GM19238 (cell line): ENCODE measurements at regions not wholly inside any gene's neighbourhood (a gene's known extent, or its start where the extent isn't known, plus 50 kb on each side); places are given as distances from the start of the nearest gene placed in this dataset.
"Not testable (repeated sequence)": the region's sequence is repeated elsewhere in the genome, so short reads cannot be mapped to it uniquely, and the experiment has no call there.

Source experiments
- DNase-seq: peaks from one replicate; pipeline ENCODE4 v3.0.0; 2011; ENCODE audit warnings: low spot score; ENCODE audit not compliant: insufficient read length

DNA sequence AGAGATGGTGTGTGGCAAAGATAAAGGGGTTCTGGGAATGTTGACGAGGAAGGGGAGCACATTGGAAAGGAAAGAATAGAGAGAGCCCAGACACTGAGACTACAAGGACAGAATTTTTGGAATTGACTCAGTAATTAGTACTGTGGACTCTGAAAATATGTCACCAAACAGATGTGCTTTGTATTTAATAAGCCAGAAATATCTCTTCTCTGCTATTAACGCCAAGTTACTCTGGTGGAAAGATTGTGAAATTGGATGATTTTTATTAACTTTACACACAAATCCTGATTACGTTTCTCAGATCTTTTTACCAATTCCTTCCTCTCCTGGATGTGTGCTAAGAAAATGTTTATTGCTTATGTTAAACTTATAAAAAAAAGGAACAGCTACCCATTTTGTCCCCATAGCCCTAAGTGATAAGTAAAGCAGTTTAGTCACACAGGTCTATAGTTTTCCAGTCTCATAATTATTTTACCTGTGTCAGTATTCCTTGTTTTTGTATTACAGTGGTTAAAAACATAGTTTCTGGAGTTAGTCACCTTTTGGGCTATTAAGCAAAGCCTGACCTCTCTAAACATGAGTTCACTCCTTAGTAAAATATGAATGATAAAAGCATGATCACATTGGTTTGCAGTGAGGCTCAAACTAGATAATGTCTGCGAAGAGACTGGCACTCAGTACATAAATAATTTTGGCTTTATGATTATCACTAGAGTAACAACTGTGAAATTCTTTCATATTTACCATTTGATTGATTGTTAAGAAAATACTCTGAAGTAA, 1068.3 kb downstream of the STIM2 start:
- no peak for DNase-seq

DNA sequence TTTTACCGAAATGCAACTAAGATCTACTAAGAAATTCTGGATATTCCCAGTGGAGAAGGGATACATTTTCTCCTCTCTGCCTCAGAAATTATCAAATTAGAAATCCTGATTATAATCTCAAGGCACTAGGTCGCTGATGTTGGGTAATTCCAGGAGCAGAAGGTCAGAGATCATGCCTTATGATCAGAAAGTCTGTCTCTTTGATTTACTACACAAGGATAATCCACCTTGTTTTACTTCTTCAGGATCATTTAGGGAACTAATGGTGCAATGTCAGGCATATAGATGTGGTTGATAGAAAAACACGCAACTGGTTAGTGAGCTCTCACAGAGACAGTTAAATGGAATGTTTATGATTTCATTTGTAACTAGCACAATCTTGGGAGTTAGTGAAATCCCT, 1069.7 kb downstream of the STIM2 start:
- DNase-seq: no peak

DNA sequence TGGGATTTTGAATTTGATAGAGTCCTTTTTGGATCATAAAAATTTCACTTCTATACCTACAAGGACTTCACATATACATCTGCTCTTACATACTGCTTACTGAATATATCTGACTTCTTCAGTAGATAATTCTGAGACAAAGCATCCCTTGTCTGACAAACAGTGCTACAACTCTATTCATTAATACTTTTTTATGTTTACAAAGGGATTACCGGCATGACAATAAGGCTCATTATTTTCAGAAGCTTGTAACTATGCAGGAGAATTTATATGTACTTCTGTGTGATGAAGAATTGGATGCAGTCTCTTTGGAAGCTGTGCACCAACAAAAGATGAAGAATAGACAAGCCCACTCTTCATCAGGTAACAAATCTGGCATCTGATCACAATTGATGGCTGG, 1070.3 kb downstream of the STIM2 start:
- no peak for DNase-seq

- DNase-seq: no peak
These were observed 1070.9 kb downstream of the STIM2 start for GRCh38 chr4:27931584-27931983.

GRCh38 chr4:27934871-27935270, 1074.2 kb downstream of the STIM2 start:
- DNase-seq: no peak

GRCh38 chr4:27946799-27947198, 1086.2 kb downstream of the STIM2 start:
- no peak for DNase-seq

GRCh38 chr4:27947302-27947701, 1086.7 kb downstream of the STIM2 start:
- no peak for DNase-seq

GRCh38 chr4:27964095-27964494, 1103.5 kb downstream of the STIM2 start:
- DNase-seq: no peak

GRCh38 chr4:27966664-27967063, 1106.0 kb downstream of the STIM2 start:
- DNase-seq: no peak

GRCh38 chr4:27973056-27973455, 1112.4 kb downstream of the STIM2 start:
- no peak for DNase-seq

DNA sequence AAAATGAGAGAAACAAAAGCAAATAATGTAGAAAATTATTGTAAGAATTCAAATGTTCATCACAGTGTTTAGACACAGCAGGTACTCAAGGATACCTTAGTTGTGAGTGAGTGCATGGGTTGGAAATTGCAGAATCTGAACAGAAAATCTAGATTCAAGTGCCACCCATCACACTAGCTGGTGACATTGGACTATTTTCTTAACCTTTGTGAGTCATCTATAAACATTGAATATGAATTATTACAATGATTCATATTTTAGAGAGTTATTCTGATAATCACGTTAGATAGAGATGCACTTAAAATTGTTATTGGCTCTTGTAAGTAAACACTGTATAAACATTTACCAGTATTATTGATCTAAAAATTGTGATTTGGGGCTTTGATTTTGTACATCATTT, 1113.1 kb downstream of the STIM2 start:
- no peak for DNase-seq

- no peak for DNase-seq
These were observed 1113.7 kb downstream of the STIM2 start for GRCh38 chr4:27974339-27974738.

DNA sequence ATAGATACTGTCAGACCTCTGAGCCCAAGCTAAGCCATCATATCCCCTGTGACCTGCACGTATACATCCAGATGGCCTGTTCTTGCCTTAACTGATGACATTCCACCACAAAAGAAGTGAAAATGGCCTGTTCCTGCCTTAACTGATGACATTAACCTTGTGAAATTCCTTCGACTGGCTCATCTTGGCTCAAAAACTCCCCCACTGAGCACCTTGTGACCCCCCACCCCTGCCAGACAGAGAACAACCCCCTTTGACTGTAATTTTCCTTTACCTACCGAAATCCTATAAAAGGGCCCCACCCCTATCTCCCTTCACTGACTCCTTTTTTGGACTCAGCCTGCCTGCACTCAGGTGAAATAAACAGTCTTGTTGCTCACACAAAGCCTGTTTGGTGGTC, 1114.2 kb downstream of the STIM2 start:
- not testable (repeated sequence) for DNase-seq

GRCh38 chr4:27978427-27979109, 1117.9 kb downstream of the STIM2 start:
- not testable (repeated sequence) for DNase-seq

DNA sequence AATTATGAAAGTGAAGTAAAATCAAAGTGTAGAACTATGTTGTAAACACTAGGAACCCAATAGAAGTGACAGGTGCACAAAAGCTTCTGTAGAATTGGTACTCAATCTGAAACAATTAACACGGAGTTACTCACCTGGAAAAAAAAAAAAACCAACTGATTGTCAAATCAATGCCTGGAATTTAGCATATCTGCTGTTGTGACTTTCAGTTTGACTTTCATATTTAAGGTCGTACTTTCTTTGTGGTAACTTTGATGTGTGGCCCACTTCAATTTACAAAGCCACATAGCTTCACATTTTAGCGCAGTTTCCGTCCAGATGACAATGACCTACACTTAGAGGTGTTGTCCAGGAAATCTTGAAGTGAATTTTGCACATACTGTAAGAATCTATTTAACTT, 1124.9 kb downstream of the STIM2 start:
- no peak for DNase-seq

DNA sequence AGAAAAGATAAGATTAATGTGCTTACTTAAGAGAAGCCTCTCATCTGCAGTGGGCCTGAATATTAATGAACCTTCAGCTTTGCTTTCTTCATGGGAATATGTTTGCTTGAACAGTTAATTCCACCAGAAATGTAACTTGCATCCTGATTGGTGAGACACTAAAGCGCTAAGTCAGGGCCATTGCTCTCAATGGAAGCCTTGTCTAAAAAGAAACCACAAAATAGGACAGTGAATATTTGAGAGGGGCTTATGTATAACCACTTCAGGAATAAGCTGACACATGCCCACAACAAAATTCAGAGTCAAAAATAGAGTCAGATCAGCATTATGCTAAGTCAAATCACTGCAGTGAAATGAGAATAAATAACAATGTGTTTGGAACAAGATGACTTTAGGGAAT, 1125.8 kb downstream of the STIM2 start:
- DNase-seq: no peak

- DNase-seq: no peak
These were observed 1141.1 kb downstream of the STIM2 start for GRCh38 chr4:28001698-28002097.

- no peak for DNase-seq
These were observed 1143.9 kb downstream of the STIM2 start for GRCh38 chr4:28004520-28004919.

GRCh38 chr4:28006021-28006420, 1145.4 kb downstream of the STIM2 start:
- no peak for DNase-seq

DNA sequence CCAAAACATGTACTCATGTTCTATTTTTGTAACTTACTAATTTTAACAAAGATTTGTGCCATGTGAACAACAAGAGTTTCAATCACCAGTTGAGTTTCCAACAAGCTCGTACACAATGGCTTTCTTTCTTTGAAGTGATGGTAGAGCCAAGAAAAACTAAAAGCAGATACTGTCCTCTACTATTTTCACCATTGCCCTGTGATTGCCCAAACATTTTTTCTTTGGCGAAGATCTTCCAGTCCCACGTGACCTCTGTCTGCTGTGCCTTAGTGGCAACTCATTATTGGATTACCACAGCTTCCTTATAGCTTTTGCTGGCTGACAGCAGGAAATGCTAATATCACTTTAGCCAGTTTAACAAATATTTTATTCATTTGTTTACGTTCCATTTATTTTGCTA, 1147.1 kb downstream of the STIM2 start:
- DNase-seq: no peak

DNA sequence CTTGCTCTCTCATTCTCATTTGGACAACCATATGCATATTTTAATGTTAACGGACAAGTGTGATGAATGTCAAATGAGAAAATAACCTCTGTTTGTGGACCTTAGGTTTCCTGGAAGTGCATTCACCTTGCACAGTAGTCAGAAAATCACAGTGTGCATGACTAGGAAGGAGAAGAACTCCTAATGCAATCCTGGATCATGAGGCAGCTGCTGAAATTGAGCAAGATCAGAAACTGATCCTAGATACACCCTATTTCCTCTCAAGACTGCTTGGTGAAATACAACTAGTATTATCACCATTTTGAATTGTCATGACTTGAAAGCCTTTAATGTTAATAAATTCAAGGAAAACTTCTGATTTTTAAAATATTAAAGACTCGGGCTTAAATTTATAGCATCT, 1148.9 kb downstream of the STIM2 start:
- no peak for DNase-seq

DNA sequence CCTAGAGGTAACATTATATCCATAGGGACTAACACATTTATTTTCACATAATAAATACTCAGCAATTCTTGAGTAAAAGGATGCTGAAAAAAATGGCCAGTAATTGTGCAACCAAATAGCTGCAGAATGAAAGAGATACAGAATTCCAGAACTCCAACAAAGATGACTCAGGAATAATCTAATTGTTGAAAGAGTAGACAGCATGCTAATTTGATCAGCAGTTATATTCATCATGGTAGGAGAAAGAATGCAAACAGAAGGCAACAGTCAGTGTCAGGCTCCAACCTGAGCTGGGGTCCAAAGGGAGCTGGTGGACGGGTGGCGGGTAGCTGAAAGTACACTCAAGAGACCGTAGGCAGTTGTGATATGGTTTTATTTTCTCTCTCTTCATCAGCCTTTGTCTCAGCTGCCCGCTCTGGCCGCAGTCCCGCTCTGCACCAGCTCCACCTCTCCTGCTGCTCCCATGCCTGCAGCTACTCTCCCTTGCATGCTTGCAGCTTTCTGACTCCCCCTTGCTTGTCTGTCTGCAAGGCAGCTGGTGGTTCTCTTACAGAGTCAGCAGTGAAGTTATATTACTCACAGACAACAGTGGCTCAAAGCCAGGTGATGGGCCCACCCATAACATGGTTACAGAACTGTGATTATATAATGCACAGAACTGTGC, 1150.1 kb downstream of the STIM2 start:
- no peak for DNase-seq

GRCh38 chr4:28014469-28014868, 1153.8 kb downstream of the STIM2 start:
- no peak for DNase-seq
